ENCODE measurements at regions not wholly inside any gene's neighbourhood (a gene's known extent, or its start where the extent isn't known, plus 50 kb on each side); places are given as distances from the start of the nearest gene placed in this dataset.

GRCh38 chr3:28013864-28014473 is 227.4 kb upstream of the CMC1 start:
- no peak for DNase-seq
- Histone ChIP-seq H3K27ac (no peak overlapping the region), H3K9me3 (no peaks in the 10 kb centered on the region), H3K27me3 (no peaks in the 10 kb centered on the region), H3K4me3 (no peak overlapping the region), H3K36me3 (no peaks in the 10 kb centered on the region), H3K4me1 (no peaks in the 10 kb centered on the region)
- intact Hi-C loops (cut with DNase I; ENCODE audit: low total_unique reads), result no loop called here
- TF ChIP-seq POLR2A (IDR thresholded peaks at IDR 0.05), result no peak
- TF ChIP-seq, protein P1, sequence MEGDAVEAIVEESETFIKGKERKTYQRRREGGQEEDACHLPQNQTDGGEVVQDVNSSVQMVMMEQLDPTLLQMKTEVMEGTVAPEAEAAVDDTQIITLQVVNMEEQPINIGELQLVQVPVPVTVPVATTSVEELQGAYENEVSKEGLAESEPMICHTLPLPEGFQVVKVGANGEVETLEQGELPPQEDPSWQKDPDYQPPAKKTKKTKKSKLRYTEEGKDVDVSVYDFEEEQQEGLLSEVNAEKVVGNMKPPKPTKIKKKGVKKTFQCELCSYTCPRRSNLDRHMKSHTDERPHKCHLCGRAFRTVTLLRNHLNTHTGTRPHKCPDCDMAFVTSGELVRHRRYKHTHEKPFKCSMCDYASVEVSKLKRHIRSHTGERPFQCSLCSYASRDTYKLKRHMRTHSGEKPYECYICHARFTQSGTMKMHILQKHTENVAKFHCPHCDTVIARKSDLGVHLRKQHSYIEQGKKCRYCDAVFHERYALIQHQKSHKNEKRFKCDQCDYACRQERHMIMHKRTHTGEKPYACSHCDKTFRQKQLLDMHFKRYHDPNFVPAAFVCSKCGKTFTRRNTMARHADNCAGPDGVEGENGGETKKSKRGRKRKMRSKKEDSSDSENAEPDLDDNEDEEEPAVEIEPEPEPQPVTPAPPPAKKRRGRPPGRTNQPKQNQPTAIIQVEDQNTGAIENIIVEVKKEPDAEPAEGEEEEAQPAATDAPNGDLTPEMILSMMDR (IDR thresholded peaks at IDR 0.05), result no peak

DNA sequence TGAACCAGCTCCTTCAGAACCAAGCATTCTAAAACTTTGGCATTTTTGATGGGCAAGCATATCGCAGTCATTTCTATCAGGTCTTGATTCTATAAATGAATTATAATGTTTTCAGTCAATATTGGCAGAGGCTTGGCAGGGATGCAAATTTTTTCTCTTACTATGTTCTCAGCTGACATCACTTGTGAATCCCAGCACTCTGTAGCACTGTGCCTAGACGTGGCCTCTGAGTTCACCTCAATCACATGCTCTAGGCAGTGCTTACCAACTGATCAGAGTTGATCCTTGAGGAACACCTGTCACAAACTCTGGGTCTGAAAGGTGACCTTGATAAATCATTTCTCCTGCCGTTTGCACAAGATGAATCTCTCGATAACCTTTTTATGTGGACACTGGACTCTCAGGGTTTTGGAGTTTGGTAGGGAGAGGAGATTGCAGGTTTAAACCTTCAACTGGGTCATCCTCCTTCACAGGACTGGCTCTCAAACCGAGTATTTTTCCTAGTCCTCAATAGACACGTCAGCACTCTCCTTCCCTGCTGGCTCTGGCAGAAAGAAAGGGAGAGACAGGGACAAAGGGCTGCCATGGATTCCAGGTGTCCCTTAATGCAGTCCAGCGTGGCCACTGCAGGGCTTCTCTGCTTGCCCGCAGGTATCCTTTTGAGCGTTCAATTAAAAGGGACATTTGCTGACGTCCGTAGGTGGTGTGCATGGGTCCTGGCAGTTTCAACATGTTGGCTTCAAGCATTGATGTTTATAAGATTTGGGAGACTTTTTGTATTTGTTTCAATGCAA is 222.3 kb upstream of the CMC1 start:
- no peak for DNase-seq
- no peaks in the 10 kb centered on the region for H3K4me1 ChIP-seq
- no peak overlapping the region for H3K4me3 ChIP-seq
- no peaks in the 10 kb centered on the region for H3K27me3 ChIP-seq
- no peaks in the 10 kb centered on the region for H3K36me3 ChIP-seq
- intact Hi-C loops (cut with DNase I; ENCODE audit: low total_unique reads), result no loop called here
- no peak overlapping the region for H3K27ac ChIP-seq
- TF ChIP-seq POLR2A (IDR thresholded peaks at IDR 0.05), result no peak
- TF ChIP-seq, protein P1 (IDR thresholded peaks at IDR 0.05), result no peak
- no peaks in the 10 kb centered on the region for H3K9me3 ChIP-seq

DNA sequence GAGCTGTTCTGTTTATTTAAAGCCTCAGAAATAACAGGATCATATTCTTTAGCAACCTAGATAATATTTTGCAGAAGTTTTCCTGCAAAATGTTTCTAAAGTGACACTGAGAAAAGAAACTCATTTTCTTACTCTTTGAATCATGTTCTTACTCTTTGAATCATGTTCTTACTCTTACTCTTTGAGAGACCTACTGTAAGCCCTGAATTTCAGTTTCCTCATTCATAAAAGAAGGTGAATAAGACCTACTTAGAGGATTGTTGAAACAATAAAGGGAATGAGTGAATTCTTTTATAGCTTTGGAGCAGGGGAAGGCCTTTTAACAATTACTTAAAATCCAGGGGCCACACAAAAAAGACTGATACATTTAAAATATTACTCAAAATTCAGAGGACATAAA is 221.7 kb upstream of the CMC1 start:
- TF ChIP-seq POLR2A (IDR thresholded peaks at IDR 0.05), result no peak
- TF ChIP-seq, protein P1 (IDR thresholded peaks at IDR 0.05), result no peak
- no peaks in the 10 kb centered on the region for H3K27me3 ChIP-seq
- intact Hi-C loops (cut with DNase I; ENCODE audit: low total_unique reads), result no loop called here

GRCh38 chr3:28022916-28023315 is 218.5 kb upstream of the CMC1 start:
- intact Hi-C loops (cut with DNase I; ENCODE audit: low total_unique reads), result no loop called here
- no peaks in the 10 kb centered on the region for H3K36me3 ChIP-seq
- no peak overlapping the region for H3K4me3 ChIP-seq
- H3K27ac ChIP-seq, result no peak overlapping the region
- no peak for DNase-seq
- H3K9me3 ChIP-seq, result no peaks in the 10 kb centered on the region
- no peaks in the 10 kb centered on the region for H3K27me3 ChIP-seq
- TF ChIP-seq POLR2A (IDR thresholded peaks at IDR 0.05), result no peak
- TF ChIP-seq, protein P1 (IDR thresholded peaks at IDR 0.05), result no peak
- no peaks in the 10 kb centered on the region for H3K4me1 ChIP-seq

More for the DNA sequence above, 221.7 kb upstream of the CMC1 start:
- Histone ChIP-seq H3K9me3 (no peaks in the 10 kb centered on the region), H3K27ac (no peak overlapping the region), H3K4me1 (no peaks in the 10 kb centered on the region), H3K36me3 (no peaks in the 10 kb centered on the region), H3K4me3 (no peak overlapping the region)
- DNase-seq, result no peak

DNA sequence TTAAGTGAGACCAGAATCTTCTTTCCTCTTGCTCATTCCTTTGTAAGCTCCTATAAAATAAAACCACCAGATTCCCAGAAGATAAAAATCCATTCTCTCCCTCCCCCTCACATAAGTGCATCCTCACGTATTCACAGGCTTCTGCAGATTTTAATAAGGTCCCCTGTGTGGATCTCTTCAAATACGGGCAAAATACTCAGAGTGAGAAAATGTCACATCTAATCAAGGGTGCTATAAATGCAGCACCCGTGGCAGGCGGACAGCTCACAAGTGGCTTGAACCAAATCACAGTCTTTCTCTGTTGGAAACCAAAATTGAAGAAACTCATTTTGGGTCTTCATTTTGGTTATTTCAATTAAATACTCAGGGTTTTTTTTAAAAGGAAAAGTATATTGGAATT is 212.9 kb upstream of the CMC1 start:
- H3K4me3 ChIP-seq, result no peak overlapping the region
- intact Hi-C loops (cut with DNase I; ENCODE audit: low total_unique reads), result no loop called here
- no peaks in the 10 kb centered on the region for H3K27me3 ChIP-seq
- H3K36me3 ChIP-seq, result no peaks in the 10 kb centered on the region
- H3K9me3 ChIP-seq, result no peaks in the 10 kb centered on the region
- no peak for DNase-seq
- H3K4me1 ChIP-seq, result no peaks in the 10 kb centered on the region
- H3K27ac ChIP-seq, result no peak overlapping the region
- TF ChIP-seq, protein P1 (IDR thresholded peaks at IDR 0.05), result no peak
- TF ChIP-seq POLR2A (IDR thresholded peaks at IDR 0.05), result no peak

Data from uterus (tissue), 3 donors.